ENCODE measurements at regions not wholly inside any gene's neighbourhood (a gene's known extent, or its start where the extent isn't known, plus 50 kb on each side); places are given as distances from the start of the nearest gene placed in this dataset.
"Not testable (repeated sequence)": the region's sequence is repeated elsewhere in the genome, so short reads cannot be mapped to it uniquely, and the experiment has no call there.

GRCh38 chr11:100594320-100594719, 92.8 kb upstream of the ARHGAP42 start:
- DNase-seq (ENCODE audit: low spot score in 2 of 2) (no peak), ATAC-seq (replicated peaks; ENCODE audit: extremely low read depth, poor library complexity, severe bottlenecking) (no peak)
- Mint-ChIP-seq H3K27ac (ENCODE audit: low read depth) (no peak overlapping the region), H3K9me3 (peaks cover 12% of the 10 kb centered on the region), H3K27me3 (no peaks in the 10 kb centered on the region), H3K36me3 (ENCODE audit: insufficient read depth) (no peaks in the 10 kb centered on the region), H3K4me3 (no peak overlapping the region), H3K4me1 (no peaks in the 10 kb centered on the region)

GRCh38 chr11:100600941-100601340, 86.1 kb upstream of the ARHGAP42 start:
- Mint-ChIP-seq H3K36me3 (ENCODE audit: insufficient read depth) (no peaks in the 10 kb centered on the region), H3K27ac (ENCODE audit: low read depth) (no peak overlapping the region), H3K27me3 (no peaks in the 10 kb centered on the region), H3K9me3 (peaks cover 9% of the 10 kb centered on the region), H3K4me3 (no peak overlapping the region), H3K4me1 (no peaks in the 10 kb centered on the region)
- DNase-seq (ENCODE audit: low spot score in 2 of 2) (no peak), ATAC-seq (replicated peaks; ENCODE audit: extremely low read depth, poor library complexity, severe bottlenecking) (no peak)

- no peak for DNase-seq (ENCODE audit: low spot score in 2 of 2)
- Mint-ChIP-seq H3K27me3 (no peaks in the 10 kb centered on the region), H3K9me3 (peaks cover 14% of the 10 kb centered on the region), H3K4me3 (no peak overlapping the region), H3K36me3 (ENCODE audit: insufficient read depth) (peaks cover 2% of the 10 kb centered on the region), H3K27ac (ENCODE audit: low read depth) (no peak overlapping the region), H3K4me1 (no peaks in the 10 kb centered on the region)
- ATAC-seq (replicated peaks; ENCODE audit: extremely low read depth, poor library complexity, severe bottlenecking) = no peak
Measured at GRCh38 chr11:100602716-100603115, 84.4 kb upstream of the ARHGAP42 start.

- not testable (repeated sequence) for H3K27ac Mint-ChIP-seq (ENCODE audit: low read depth); H3K4me1 Mint-ChIP-seq; ATAC-seq (replicated peaks; ENCODE audit: extremely low read depth, poor library complexity, severe bottlenecking); DNase-seq (ENCODE audit: low spot score in 2 of 2); H3K4me3 Mint-ChIP-seq; H3K27me3 Mint-ChIP-seq; H3K36me3 Mint-ChIP-seq (ENCODE audit: insufficient read depth)
- H3K9me3 Mint-ChIP-seq = peaks cover 19% of the 10 kb centered on the region
Measured at GRCh38 chr11:100607761-100608160, 79.3 kb upstream of the ARHGAP42 start.

- H3K36me3 Mint-ChIP-seq (ENCODE audit: insufficient read depth) = no peaks in the 10 kb centered on the region
- H3K27ac Mint-ChIP-seq (ENCODE audit: low read depth) = no peak overlapping the region
- ATAC-seq (replicated peaks; ENCODE audit: extremely low read depth, poor library complexity, severe bottlenecking) = no peak
- H3K4me3 Mint-ChIP-seq = no peak overlapping the region
- no peak for DNase-seq (ENCODE audit: low spot score in 2 of 2)
- H3K9me3 Mint-ChIP-seq = peaks cover 18% of the 10 kb centered on the region
- no peaks in the 10 kb centered on the region for H3K27me3 Mint-ChIP-seq
- no peaks in the 10 kb centered on the region for H3K4me1 Mint-ChIP-seq
Measured at GRCh38 chr11:100612766-100613165, 74.3 kb upstream of the ARHGAP42 start.

GRCh38 chr11:100618914-100619313, 68.2 kb upstream of the ARHGAP42 start:
- no peak for ATAC-seq (replicated peaks; ENCODE audit: extremely low read depth, poor library complexity, severe bottlenecking)
- no peaks in the 10 kb centered on the region for H3K36me3 Mint-ChIP-seq (ENCODE audit: insufficient read depth)
- no peaks in the 10 kb centered on the region for H3K27me3 Mint-ChIP-seq
- no peaks in the 10 kb centered on the region for H3K4me1 Mint-ChIP-seq
- no peak overlapping the region for H3K4me3 Mint-ChIP-seq
- DNase-seq (ENCODE audit: low spot score in 2 of 2) = no peak
- no peak overlapping the region for H3K27ac Mint-ChIP-seq (ENCODE audit: low read depth)
- peaks cover 21% of the 10 kb centered on the region for H3K9me3 Mint-ChIP-seq

- Mint-ChIP-seq H3K36me3 (ENCODE audit: insufficient read depth) (no peaks in the 10 kb centered on the region), H3K27ac (ENCODE audit: low read depth) (no peak overlapping the region), H3K27me3 (no peaks in the 10 kb centered on the region), H3K4me3 (no peak overlapping the region), H3K4me1 (no peaks in the 10 kb centered on the region), H3K9me3 (peaks cover 27% of the 10 kb centered on the region)
- DNase-seq (ENCODE audit: low spot score in 2 of 2) = no peak
- no peak for ATAC-seq (replicated peaks; ENCODE audit: extremely low read depth, poor library complexity, severe bottlenecking)
Measured at GRCh38 chr11:100619484-100619883, 67.6 kb upstream of the ARHGAP42 start.

- Mint-ChIP-seq H3K36me3 (ENCODE audit: insufficient read depth) (no peaks in the 10 kb centered on the region), H3K27me3 (no peaks in the 10 kb centered on the region), H3K27ac (ENCODE audit: low read depth) (no peak overlapping the region), H3K4me3 (no peak overlapping the region), H3K9me3 (peaks cover 25% of the 10 kb centered on the region), H3K4me1 (no peaks in the 10 kb centered on the region)
- no peak for ATAC-seq (replicated peaks; ENCODE audit: extremely low read depth, poor library complexity, severe bottlenecking)
- DNase-seq (ENCODE audit: low spot score in 2 of 2) = no peak
Measured at GRCh38 chr11:100622404-100622803, 64.7 kb upstream of the ARHGAP42 start.

GRCh38 chr11:100624346-100624745, 62.7 kb upstream of the ARHGAP42 start:
- H3K4me1 Mint-ChIP-seq = no peaks in the 10 kb centered on the region
- H3K4me3 Mint-ChIP-seq = no peak overlapping the region
- DNase-seq (ENCODE audit: low spot score in 2 of 2) (no peak), ATAC-seq (replicated peaks; ENCODE audit: extremely low read depth, poor library complexity, severe bottlenecking) (no peak)
- H3K27ac Mint-ChIP-seq (ENCODE audit: low read depth) = no peak overlapping the region
- no peaks in the 10 kb centered on the region for H3K27me3 Mint-ChIP-seq
- no peaks in the 10 kb centered on the region for H3K36me3 Mint-ChIP-seq (ENCODE audit: insufficient read depth)
- H3K9me3 Mint-ChIP-seq = peaks cover 22% of the 10 kb centered on the region

GRCh38 chr11:100625041-100625440, 62.0 kb upstream of the ARHGAP42 start:
- H3K4me1 Mint-ChIP-seq = no peaks in the 10 kb centered on the region
- DNase-seq (ENCODE audit: low spot score in 2 of 2) (no peak), ATAC-seq (replicated peaks; ENCODE audit: extremely low read depth, poor library complexity, severe bottlenecking) (no peak)
- no peak overlapping the region for H3K27ac Mint-ChIP-seq (ENCODE audit: low read depth)
- peaks cover 22% of the 10 kb centered on the region for H3K9me3 Mint-ChIP-seq
- H3K4me3 Mint-ChIP-seq = no peak overlapping the region
- H3K36me3 Mint-ChIP-seq (ENCODE audit: insufficient read depth) = no peaks in the 10 kb centered on the region
- no peaks in the 10 kb centered on the region for H3K27me3 Mint-ChIP-seq

GRCh38 chr11:100629671-100630070, 57.4 kb upstream of the ARHGAP42 start:
- Mint-ChIP-seq H3K27ac (ENCODE audit: low read depth) (no peak overlapping the region), H3K27me3 (no peaks in the 10 kb centered on the region), H3K36me3 (ENCODE audit: insufficient read depth) (no peaks in the 10 kb centered on the region), H3K9me3 (peaks cover 7% of the 10 kb centered on the region), H3K4me3 (no peak overlapping the region), H3K4me1 (no peaks in the 10 kb centered on the region)
- DNase-seq (ENCODE audit: low spot score in 2 of 2) (no peak), ATAC-seq (replicated peaks; ENCODE audit: extremely low read depth, poor library complexity, severe bottlenecking) (no peak)

- H3K27ac Mint-ChIP-seq (ENCODE audit: low read depth) = no peak overlapping the region
Measured at GRCh38 chr11:100630898-100631297, 56.2 kb upstream of the ARHGAP42 start.

GRCh38 chr11:100631316-100631715, 55.8 kb upstream of the ARHGAP42 start:
- no peak overlapping the region for H3K4me3 Mint-ChIP-seq
- H3K4me1 Mint-ChIP-seq = no peaks in the 10 kb centered on the region
- no peaks in the 10 kb centered on the region for H3K27me3 Mint-ChIP-seq
- no peak overlapping the region for H3K27ac Mint-ChIP-seq (ENCODE audit: low read depth)
- no peak for ATAC-seq (replicated peaks; ENCODE audit: extremely low read depth, poor library complexity, severe bottlenecking)
- H3K9me3 Mint-ChIP-seq = peaks cover 11% of the 10 kb centered on the region
- H3K36me3 Mint-ChIP-seq (ENCODE audit: insufficient read depth) = no peaks in the 10 kb centered on the region
- DNase-seq (ENCODE audit: low spot score in 2 of 2) = no peak

More at GRCh38 chr11:100630898-100631297, 56.2 kb upstream of the ARHGAP42 start:
- DNase-seq (ENCODE audit: low spot score in 2 of 2) (no peak), ATAC-seq (replicated peaks; ENCODE audit: extremely low read depth, poor library complexity, severe bottlenecking) (no peak)
- H3K36me3 Mint-ChIP-seq (ENCODE audit: insufficient read depth) = no peaks in the 10 kb centered on the region
- H3K27me3 Mint-ChIP-seq = no peaks in the 10 kb centered on the region
- H3K9me3 Mint-ChIP-seq = peaks cover 11% of the 10 kb centered on the region
- no peaks in the 10 kb centered on the region for H3K4me1 Mint-ChIP-seq
- H3K4me3 Mint-ChIP-seq = no peak overlapping the region

GRCh38 chr11:100632941-100633452, 54.1 kb upstream of the ARHGAP42 start:
- Mint-ChIP-seq H3K27ac (ENCODE audit: low read depth) (no peak overlapping the region), H3K27me3 (no peaks in the 10 kb centered on the region), H3K4me3 (no peak overlapping the region), H3K9me3 (peaks cover 16% of the 10 kb centered on the region), H3K4me1 (no peaks in the 10 kb centered on the region), H3K36me3 (ENCODE audit: insufficient read depth) (no peaks in the 10 kb centered on the region)
- no peak for DNase-seq (ENCODE audit: low spot score in 2 of 2)
- no peak for ATAC-seq (replicated peaks; ENCODE audit: extremely low read depth, poor library complexity, severe bottlenecking)

Measured in central memory CD8-positive, alpha-beta T cell (primary cell).